DND-41 (cell line): ENCODE measurements at regions not wholly inside any gene's neighbourhood (a gene's known extent, or its start where the extent isn't known, plus 50 kb on each side); places are given as distances from the start of the nearest gene placed in this dataset.

Experiments used
- ATAC-seq: fragments of 200-7000 bp; cut with Tn5 transposase; 3 replicates; pipeline ENCODE4 v1.9.1; 2021; ENCODE audit warnings: low read depth; ENCODE audit not compliant: insufficient read depth
- DNase-seq: peaks from one replicate; pipeline ENCODE4 v3.0.0-alpha.2; 2020
- H2AFZ ChIP-seq: 2 replicates; pipeline ENCODE4 v1.6.0; 2012; ENCODE audit warnings: low read depth, low read length
- H3K27ac ChIP-seq: 2 replicates; pipeline ENCODE4 v1.5.1; 2012; ENCODE audit warnings: low read length, inconsistent platforms
- H3K27me3 ChIP-seq: fragments of 200-600 bp; sonication (generic); 2 replicates; pipeline ENCODE4 v1.6.0; 2012; ENCODE audit warnings: low read length, mild to moderate bottlenecking, inconsistent platforms; ENCODE audit not compliant: insufficient read depth, poor library complexity
- H3K36me3 ChIP-seq: 2 replicates; pipeline ENCODE4 v1.5.1; 2012; ENCODE audit warnings: low read length, inconsistent platforms; ENCODE audit not compliant: insufficient read depth
- H3K4me1 ChIP-seq: 2 replicates; pipeline ENCODE4 v1.5.1; 2012; ENCODE audit warnings: mild to moderate bottlenecking, low read length; ENCODE audit not compliant: insufficient read depth
- H3K4me2 ChIP-seq: 2 replicates; pipeline ENCODE4 v1.6.0; 2012; ENCODE audit warnings: mild to moderate bottlenecking, moderate library complexity, low read length, inconsistent platforms; ENCODE audit not compliant: insufficient read depth
- H3K4me3 ChIP-seq, 2 experiments: fragments of 200-600 bp in 1 of 2; shearing (Covaris generic) in 1 of 2; 2 replicates each; pipeline ENCODE4 v1.5.1; 2012 to 2016; ENCODE audit warnings: inconsistent platforms in 2 of 2, low read length in 2 of 2, mild to moderate bottlenecking in 2 of 2, low read depth in 1 of 2, moderate library complexity in 1 of 2
- H3K79me2 ChIP-seq: 2 replicates; pipeline ENCODE4 v1.6.0; 2012; ENCODE audit warnings: low read length, inconsistent platforms; ENCODE audit not compliant: insufficient read depth
- H3K9ac ChIP-seq: 2 replicates; pipeline ENCODE4 v1.6.0; 2012; ENCODE audit warnings: low read depth, mild to moderate bottlenecking, inconsistent platforms, low read length, moderate library complexity
- H3K9me3 ChIP-seq: 2 replicates; pipeline ENCODE4 v1.5.1; 2012; ENCODE audit warnings: low read length, moderate library complexity, mild to moderate bottlenecking, inconsistent platforms; ENCODE audit not compliant: insufficient read depth, severe bottlenecking
- H4K20me1 ChIP-seq: 2 replicates; pipeline ENCODE4 v1.6.0; 2012; ENCODE audit warnings: low read length; ENCODE audit not compliant: insufficient read depth
- CTCF ChIP-seq: IDR thresholded peaks from 2 replicates; pipeline ENCODE4 v1.5.1; 2012; ENCODE audit warnings: borderline replicate concordance, low read length, moderate library complexity, mild to moderate bottlenecking; ENCODE audit not compliant: poor library complexity, severe bottlenecking; ENCODE audit errors: extremely low read depth
- EZH2 ChIP-seq: IDR thresholded peaks from 3 replicates; pipeline ENCODE4 v1.6.1; 2012; ENCODE audit warnings: borderline replicate concordance, low read depth, mild to moderate bottlenecking, moderate library complexity, low read length, inconsistent platforms; ENCODE audit not compliant: severe bottlenecking

GRCh38 chr6:40782355-40782754 is 195.2 kb upstream of the LRFN2 start:
- Histone ChIP-seq H3K4me3 (no peak overlapping the region), H3K36me3 (no peaks in the 10 kb centered on the region), H3K4me1 (no peaks in the 10 kb centered on the region), H3K9me3 (no peaks in the 10 kb centered on the region), H4K20me1 (no peaks in the 10 kb centered on the region), H3K4me2 (no peak overlapping the region), H3K27me3 (no peaks in the 10 kb centered on the region), H3K9ac (no peak overlapping the region), H3K27ac (no peak overlapping the region), H3K79me2 (no peaks in the 10 kb centered on the region), H2AFZ (no peak overlapping the region)
- ATAC-seq (no peak), DNase-seq (no peak)
- TF ChIP-seq EZH2: no peak
- TF ChIP-seq CTCF: no peak

- no peak overlapping the region for H2AFZ ChIP-seq
Measured at GRCh38 chr6:40780637-40781036, 193.5 kb upstream of the LRFN2 start.

GRCh38 chr6:40779409-40779808 is 192.2 kb upstream of the LRFN2 start:
- Histone ChIP-seq H3K4me3 (no peak overlapping the region), H3K27ac (no peak overlapping the region), H3K36me3 (no peaks in the 10 kb centered on the region), H2AFZ (no peak overlapping the region), H3K9me3 (no peaks in the 10 kb centered on the region), H4K20me1 (no peaks in the 10 kb centered on the region), H3K27me3 (no peaks in the 10 kb centered on the region), H3K9ac (no peak overlapping the region), H3K4me1 (no peaks in the 10 kb centered on the region), H3K79me2 (no peaks in the 10 kb centered on the region), H3K4me2 (no peak overlapping the region)
- TF ChIP-seq CTCF (no peak), EZH2 (no peak)
- no peak for ATAC-seq
- no peak for DNase-seq

More at GRCh38 chr6:40780637-40781036, 193.5 kb upstream of the LRFN2 start:
- TF ChIP-seq CTCF (no peak), EZH2 (no peak)
- Histone ChIP-seq H3K79me2 (no peaks in the 10 kb centered on the region), H3K4me3 (no peak overlapping the region), H3K27me3 (no peaks in the 10 kb centered on the region), H3K4me1 (no peaks in the 10 kb centered on the region), H3K36me3 (no peaks in the 10 kb centered on the region), H3K9ac (no peak overlapping the region), H3K4me2 (no peak overlapping the region), H3K27ac (no peak overlapping the region), H4K20me1 (no peaks in the 10 kb centered on the region), H3K9me3 (no peaks in the 10 kb centered on the region)
- ATAC-seq (no peak), DNase-seq (no peak)

- H3K79me2 ChIP-seq: no peaks in the 10 kb centered on the region
- H3K9ac ChIP-seq: no peak overlapping the region
- no peak overlapping the region for H3K27ac ChIP-seq
- H3K4me2 ChIP-seq: no peak overlapping the region
- H3K27me3 ChIP-seq: peaks cover 1% of the 10 kb centered on the region
- TF ChIP-seq CTCF (no peak), EZH2 (no peak)
- H3K4me1 ChIP-seq: no peaks in the 10 kb centered on the region
- no peaks in the 10 kb centered on the region for H3K36me3 ChIP-seq
- no peaks in the 10 kb centered on the region for H4K20me1 ChIP-seq
- H3K9me3 ChIP-seq: no peaks in the 10 kb centered on the region
- ATAC-seq (no peak), DNase-seq (no peak)
- H3K4me3 ChIP-seq: no peak overlapping the region
- no peak overlapping the region for H2AFZ ChIP-seq
Measured at GRCh38 chr6:40778918-40779317, 191.8 kb upstream of the LRFN2 start.
